Renal pelvis (tissue), 1 donor: ENCODE measurements at regions not wholly inside any gene's neighbourhood (a gene's known extent, or its start where the extent isn't known, plus 50 kb on each side); places are given as distances from the start of the nearest gene placed in this dataset.

Experiments used
- DNase-seq: peaks from one replicate; pipeline ENCODE4 v3.0.0-alpha.2; 2013

GRCh38 chr20:52864916-52865605 lies 107.1 kb upstream of the TSHZ2 start:
- no peak for DNase-seq

- DNase-seq, result no peak
These were observed 112.8 kb upstream of the TSHZ2 start for GRCh38 chr20:52859156-52859876.

GRCh38 chr20:52852714-52853113 lies 119.4 kb upstream of the TSHZ2 start:
- DNase-seq, result no peak

GRCh38 chr20:52847731-52848359 lies 124.3 kb upstream of the TSHZ2 start:
- no peak for DNase-seq

GRCh38 chr20:52847029-52847660 lies 125.0 kb upstream of the TSHZ2 start:
- no peak for DNase-seq

GRCh38 chr20:52845044-52845443 lies 127.1 kb upstream of the TSHZ2 start:
- DNase-seq, result no peak

- DNase-seq, result no peak
These were observed 128.7 kb upstream of the TSHZ2 start for GRCh38 chr20:52843425-52843824.

GRCh38 chr20:52841003-52841402 lies 131.2 kb upstream of the TSHZ2 start:
- no peak for DNase-seq

GRCh38 chr20:52840041-52840440 lies 132.1 kb upstream of the TSHZ2 start:
- DNase-seq, result no peak

GRCh38 chr20:52838510-52839241 lies 133.5 kb upstream of the TSHZ2 start:
- no peak for DNase-seq

- DNase-seq, result no peak
These were observed 134.8 kb upstream of the TSHZ2 start for GRCh38 chr20:52837378-52837777.

- DNase-seq, result no peak
These were observed 138.3 kb upstream of the TSHZ2 start for GRCh38 chr20:52833901-52834300.

- DNase-seq, result no peak
These were observed 139.9 kb upstream of the TSHZ2 start for GRCh38 chr20:52832151-52832774.

- no peak for DNase-seq
These were observed 141.6 kb upstream of the TSHZ2 start for GRCh38 chr20:52830598-52830997.

GRCh38 chr20:52829111-52829510 lies 143.0 kb upstream of the TSHZ2 start:
- DNase-seq, result no peak

- no peak for DNase-seq
These were observed 144.0 kb upstream of the TSHZ2 start for GRCh38 chr20:52828199-52828598.

GRCh38 chr20:52826722-52827121 lies 145.4 kb upstream of the TSHZ2 start:
- DNase-seq, result no peak

GRCh38 chr20:52826321-52826720 lies 145.8 kb upstream of the TSHZ2 start:
- no peak for DNase-seq

GRCh38 chr20:52824494-52825216 lies 147.5 kb upstream of the TSHZ2 start:
- DNase-seq, result no peak

- DNase-seq, result no peak
These were observed 148.9 kb upstream of the TSHZ2 start for GRCh38 chr20:52823303-52823702.
